Vagina (tissue), 2 donors: ENCODE measurements at regions not wholly inside any gene's neighbourhood (a gene's known extent, or its start where the extent isn't known, plus 50 kb on each side); places are given as distances from the start of the nearest gene placed in this dataset.

Source experiments
- POLR2A ChIP-seq, 2 donors: fragments of 450-650 bp; IDR thresholded peaks; one replicate each; pipeline ENCODE4 v1.6.1; 2017; ENCODE audit warnings: antibody characterized with exemption in 2 of 2, mild to moderate bottlenecking in 2 of 2, moderate library complexity in 2 of 2
- POLR2AphosphoS5 ChIP-seq, 2 donors: sonication (generic); formaldehyde crosslinking; IDR thresholded peaks; one replicate each; pipeline ENCODE4 v1.9.0; 2017; ENCODE audit warnings: antibody characterized with exemption in 2 of 2, mild to moderate bottlenecking in 2 of 2, low read depth in 1 of 2; ENCODE audit not compliant: insufficient read depth in 1 of 2
- TF ChIP-seq, protein P1 (sequence below), 3 experiments: fragments of 450-650 bp in 2 of 3; fragments of 200-600 bp in 1 of 3; sonication (generic) in 1 of 3; IDR thresholded peaks; one replicate each; pipeline ENCODE4 v1.5.1; 2017 to 2019; ENCODE audit warnings: antibody characterized with exemption in 3 of 3, mild to moderate bottlenecking in 2 of 3, moderate library complexity in 2 of 3

- TF ChIP-seq, protein P1, sequence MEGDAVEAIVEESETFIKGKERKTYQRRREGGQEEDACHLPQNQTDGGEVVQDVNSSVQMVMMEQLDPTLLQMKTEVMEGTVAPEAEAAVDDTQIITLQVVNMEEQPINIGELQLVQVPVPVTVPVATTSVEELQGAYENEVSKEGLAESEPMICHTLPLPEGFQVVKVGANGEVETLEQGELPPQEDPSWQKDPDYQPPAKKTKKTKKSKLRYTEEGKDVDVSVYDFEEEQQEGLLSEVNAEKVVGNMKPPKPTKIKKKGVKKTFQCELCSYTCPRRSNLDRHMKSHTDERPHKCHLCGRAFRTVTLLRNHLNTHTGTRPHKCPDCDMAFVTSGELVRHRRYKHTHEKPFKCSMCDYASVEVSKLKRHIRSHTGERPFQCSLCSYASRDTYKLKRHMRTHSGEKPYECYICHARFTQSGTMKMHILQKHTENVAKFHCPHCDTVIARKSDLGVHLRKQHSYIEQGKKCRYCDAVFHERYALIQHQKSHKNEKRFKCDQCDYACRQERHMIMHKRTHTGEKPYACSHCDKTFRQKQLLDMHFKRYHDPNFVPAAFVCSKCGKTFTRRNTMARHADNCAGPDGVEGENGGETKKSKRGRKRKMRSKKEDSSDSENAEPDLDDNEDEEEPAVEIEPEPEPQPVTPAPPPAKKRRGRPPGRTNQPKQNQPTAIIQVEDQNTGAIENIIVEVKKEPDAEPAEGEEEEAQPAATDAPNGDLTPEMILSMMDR (IDR thresholded peaks at IDR 0.05), result no peak
- TF ChIP-seq POLR2AphosphoS5 (IDR thresholded peaks at IDR 0.05; ENCODE audit: insufficient read depth in 1 of 2, low read depth in 1 of 2) (no peak), POLR2A (IDR thresholded peaks at IDR 0.05) (no peak)
Measured at GRCh38 chr9:91077624-91078368, 276.2 kb downstream of the SYK start.
